Left renal pelvis (tissue), 4 donors: ENCODE measurements at regions not wholly inside any gene's neighbourhood (a gene's known extent, or its start where the extent isn't known, plus 50 kb on each side); places are given as distances from the start of the nearest gene placed in this dataset.
"Not testable (repeated sequence)": the region's sequence is repeated elsewhere in the genome, so short reads cannot be mapped to it uniquely, and the experiment has no call there.

Experiments
- DNase-seq, 4 donors: peaks; one replicate each; pipeline ENCODE4 v3.0.0-alpha.2; 2013; ENCODE audit warnings: low read depth in 4 of 4, low spot score in 3 of 4

DNA sequence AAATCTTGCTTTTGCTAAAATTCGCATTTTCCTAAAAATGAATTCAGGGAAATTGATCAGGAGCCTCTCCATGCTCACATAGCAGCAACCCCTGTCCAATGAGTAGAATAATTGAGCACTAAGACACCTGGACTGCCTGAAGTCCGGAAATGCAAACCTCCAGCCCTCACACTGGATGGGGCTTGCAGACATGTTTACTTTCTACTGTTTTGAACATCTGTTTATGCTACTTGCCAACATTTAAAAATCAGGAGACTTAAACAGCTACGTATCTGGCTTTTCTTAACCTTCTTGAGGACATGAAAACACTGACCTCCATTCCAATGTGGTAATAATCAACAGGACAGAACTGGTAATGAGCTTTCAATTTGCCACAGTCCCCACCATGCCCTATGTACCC, 184.4 kb downstream of the SHOX2 start:
- no peak for DNase-seq

DNA sequence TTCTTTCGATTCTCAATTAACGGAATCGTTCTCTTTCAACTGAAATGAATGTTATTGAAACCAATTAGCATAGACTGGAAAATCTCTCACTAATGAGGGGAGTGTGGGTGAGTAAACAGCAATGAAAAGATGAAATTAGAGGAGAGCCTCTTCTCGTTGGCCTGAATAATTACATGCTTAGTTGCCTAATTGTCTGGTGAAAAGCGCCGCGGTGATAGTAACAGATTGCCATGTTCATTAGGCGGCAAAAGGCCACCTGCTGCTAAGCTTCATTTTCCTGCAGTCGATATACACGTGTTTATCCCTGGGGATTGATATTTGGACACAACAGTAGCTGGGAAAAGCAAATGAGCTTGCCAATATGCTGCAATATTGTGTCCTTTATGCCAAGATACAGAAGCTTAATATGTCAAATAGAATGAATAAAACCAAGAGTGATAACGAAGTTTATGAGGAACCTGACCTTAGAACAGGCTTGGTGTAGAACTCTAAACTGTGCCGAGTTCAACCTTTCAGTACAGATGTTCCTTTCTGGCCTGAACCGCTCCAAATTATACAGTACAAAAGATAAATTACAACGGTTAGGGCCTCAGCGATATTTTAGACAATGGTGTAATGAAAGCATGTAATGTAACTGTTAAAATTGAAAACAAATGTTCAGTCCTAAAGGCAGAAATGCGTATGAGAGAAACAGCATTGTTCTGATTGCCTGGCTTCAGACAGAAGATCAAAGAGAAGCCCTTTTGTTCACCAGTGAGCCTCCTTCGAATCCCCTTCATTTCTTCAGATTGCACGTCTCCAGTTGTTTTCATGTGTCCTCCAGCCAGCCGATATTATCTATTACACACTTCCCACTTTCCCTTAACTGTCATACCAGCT, 185.2 kb downstream of the SHOX2 start:
- no peak for DNase-seq

DNA sequence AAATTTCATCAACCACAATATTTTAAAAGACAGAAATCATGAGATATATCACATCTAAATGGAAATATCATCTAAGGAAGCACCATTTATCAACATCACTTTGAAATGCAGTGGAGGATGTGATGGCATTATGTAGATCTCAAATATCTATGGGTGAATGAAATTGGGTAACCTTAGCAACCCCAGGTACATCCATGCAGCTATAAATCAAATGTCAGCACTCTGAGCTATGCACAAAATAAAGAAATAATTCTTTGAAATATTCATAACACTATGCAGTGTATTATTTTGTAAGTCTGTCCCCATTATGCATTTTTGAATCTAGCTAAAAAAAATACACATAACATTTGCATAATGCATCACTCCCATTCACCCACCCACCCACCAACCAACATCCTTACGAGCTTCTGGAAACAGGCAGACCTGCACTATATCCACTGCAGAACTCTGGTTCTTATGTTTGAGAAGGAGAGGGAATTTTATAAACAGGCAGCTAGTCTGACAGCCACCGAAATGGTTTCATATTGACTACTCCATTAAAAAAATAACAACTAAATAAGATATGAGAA, 186.8 kb downstream of the SHOX2 start:
- DNase-seq: no peak

DNA sequence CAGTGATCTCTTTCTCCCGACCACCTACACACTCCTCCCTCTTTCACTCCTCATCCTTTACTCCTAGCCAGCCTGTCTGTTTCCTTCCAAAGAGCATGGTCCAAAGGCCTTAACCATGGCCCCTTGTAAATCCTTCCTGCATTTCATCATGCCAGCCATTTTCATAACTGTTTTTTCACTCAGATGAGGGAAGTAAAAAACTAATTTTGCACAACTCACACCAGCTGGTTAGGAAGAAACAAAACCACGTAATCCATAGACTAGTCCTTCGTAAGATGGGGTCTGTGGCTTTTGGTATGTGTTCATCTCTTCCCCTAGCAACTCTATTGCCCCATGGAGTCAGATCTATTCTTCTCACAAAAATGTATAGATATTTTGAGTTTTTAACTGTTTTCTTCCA, 187.8 kb downstream of the SHOX2 start:
- no peak for DNase-seq

DNA sequence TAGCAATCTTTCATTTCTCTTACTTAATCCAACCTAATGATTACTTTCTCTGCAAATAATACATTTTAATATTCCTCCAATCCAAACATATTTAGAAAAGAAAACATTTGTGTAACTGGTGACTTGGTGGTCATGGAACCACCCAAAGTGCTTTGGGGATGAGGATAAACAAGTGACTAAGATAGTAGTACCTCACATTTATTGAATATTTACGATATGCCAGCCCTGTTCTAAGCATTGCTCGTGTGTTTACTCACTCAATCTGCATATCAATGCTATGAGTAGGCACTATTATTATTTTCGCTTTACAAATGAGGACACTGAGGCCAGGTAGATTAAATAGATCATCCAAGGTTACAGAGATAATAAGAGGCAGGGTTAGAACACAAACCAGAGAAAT, 189.5 kb downstream of the SHOX2 start:
- DNase-seq: no peak

DNA sequence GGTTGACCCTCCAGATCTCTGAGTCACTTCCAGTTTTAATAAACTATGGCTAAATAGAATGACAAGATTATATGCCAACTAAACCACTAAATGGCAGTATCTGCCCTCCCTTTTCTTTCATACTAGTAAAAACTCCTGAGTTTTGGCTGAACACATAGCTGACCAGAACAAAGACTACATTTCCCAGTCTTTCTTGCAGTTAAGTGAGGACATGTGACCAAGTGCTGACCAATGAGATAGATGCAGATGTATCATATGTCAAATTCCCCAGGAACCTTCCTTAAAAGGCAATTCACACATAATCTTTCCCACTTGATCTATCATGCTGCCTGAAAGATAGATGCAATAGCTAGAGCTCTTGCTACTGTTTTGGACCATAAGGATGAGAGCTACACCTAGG, 191.3 kb downstream of the SHOX2 start:
- DNase-seq: no peak

DNA sequence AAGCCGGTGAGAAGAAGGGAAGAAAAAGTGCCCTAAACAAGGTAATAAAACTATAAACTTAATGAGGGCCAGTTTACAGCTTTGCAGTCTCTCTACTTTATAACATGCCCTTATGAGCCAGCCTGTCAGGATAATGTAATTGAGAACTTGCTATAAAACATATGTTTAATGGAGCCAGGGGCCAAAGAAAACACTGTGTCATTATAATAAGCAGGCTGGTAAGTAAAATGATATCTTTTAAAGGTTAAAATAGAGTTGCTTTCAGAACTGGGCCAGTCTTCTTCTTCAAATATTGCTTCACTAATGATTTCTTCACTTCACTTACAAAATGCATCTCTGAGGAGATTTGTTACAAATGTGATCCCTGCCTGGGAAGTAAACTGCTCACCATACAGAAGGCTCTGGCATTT, 192.5 kb downstream of the SHOX2 start:
- DNase-seq: peak in 3 of 4 donors; percentile 10 to 45 (median 12)

DNA sequence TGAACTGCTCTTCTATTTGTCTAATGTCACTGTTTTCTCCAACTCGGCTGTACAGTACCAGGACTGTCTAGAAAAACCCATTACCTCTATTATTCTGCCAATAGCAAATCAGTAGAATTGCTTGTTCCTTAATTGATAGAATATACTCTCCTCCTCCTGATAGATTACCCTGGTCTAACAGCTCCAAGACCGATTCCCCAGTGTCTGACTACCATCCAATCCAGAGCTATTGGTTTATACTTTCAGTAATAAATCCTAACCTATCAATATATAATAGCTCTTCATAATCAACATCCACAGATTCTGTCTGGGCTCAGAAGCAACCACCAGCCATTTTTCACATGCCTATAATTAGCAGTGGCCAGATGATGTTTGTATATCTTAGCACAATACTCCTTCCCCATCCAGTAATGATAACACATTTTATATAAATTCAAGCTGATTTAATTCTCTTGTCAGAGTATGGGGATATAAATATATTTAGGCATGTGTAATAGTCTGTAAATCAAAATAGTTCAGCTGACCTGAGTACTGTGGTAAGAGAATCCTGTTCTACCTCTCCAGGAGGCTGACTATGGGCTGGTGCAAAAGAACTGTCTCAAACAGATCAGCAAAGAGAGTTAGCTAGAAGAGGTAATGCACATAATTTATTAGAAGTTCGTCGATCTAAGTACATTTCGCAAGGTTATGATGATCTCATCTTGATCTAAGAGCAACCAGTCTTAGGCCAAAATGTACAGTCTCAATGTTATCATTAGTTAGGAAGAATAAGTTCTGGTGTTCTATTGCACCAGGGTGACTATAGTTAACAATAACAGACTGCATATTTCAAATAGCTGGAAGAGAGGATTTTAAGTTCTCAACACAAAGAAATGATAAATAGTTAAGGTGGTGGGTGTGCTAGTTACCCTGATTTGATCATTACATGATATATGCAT, 193.4 kb downstream of the SHOX2 start:
- no peak for DNase-seq

DNA sequence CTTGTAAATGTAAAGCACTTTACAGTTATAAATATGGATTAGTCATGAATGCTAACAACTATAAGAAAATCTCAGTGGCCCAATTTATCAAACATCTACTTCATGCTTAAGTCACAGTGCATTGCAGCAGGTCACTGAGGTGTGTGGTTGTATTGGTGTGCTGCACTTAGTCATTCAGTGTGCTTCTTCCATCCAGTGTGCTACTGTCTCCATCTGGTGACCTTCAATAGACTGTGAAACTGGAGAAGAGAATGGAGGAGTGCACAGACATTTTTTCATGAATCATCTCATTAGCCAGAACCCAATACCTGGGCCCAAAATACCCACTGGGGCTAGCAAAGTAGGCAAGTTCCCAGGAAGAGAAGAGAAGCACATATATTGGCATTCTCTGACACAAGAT, 199.6 kb downstream of the SHOX2 start:
- no peak for DNase-seq

DNA sequence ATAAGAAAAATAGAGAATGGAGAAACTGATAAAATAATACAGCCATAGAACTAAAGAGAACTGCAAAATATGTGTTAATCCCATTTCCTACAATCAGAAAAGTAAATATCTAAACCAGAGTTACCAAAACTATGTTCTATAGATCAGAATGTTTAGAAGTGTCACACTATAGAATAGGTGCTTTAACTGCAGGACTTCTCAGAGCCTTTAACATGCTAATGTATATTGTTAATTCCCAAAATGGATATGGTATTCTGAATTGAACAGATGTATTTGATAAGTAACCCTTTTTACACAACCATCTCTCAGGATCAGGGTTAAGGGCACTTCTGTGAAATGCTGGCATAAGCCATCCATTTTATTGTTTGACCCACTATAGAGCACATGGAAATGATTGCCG, 200.3 kb downstream of the SHOX2 start:
- no peak for DNase-seq

DNA sequence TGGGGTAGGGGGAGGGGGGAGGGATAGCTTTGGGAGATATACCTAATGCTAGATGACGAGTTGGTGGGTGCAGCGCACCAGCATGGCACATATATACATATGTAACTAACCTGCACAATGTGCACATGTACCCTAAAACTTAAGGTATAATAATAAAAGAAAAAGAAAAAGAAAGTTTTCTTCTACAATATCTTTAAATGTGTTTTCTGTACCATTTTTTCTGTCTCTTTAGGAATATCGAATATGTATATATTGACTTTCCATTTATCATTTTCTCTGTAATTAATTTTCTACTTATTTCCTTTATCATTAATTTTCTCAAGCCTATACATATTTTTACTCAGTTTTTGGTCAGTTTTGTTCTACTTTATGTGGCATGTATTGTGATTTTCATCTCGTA, 203.5 kb downstream of the SHOX2 start:
- not testable (repeated sequence) for DNase-seq

DNA sequence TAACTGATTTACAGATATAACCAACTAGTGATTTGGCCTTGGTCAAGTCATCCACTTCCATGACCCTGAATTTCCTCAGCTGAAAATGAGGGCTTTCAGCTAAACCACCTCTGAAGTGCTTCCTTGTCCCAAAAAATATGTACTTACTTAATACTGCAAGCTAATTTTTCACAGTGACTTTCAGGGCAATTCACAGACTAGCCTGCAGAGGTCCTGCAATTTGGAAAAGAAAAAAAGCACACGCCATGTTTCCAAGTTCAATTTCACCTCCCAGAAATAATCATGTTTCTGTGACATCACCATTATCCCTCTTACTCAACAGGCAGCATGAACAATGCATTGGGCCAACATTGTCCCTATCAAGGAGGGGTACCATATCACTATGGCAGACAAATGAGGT, 218.2 kb downstream of the SHOX2 start:
- DNase-seq: no peak

DNA sequence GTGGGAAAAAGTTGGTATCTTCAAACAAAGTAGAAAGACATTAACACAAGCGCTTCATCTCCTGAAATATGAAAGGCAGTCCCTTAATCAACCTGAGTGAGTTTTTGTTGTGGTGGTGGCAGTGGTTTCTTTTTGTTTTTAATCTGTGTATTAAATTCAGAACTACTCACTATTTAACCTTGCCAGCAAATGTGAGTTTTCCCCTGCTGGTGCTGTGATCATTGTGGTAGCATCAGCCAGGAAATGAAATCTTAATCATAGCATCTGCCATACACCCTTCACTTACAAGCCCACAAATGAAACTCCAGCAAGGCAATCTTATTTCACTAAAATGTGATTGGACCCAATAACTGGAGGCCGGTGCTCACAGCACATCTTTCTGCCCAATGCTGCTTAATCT, 229.7 kb downstream of the SHOX2 start:
- no peak for DNase-seq

DNA sequence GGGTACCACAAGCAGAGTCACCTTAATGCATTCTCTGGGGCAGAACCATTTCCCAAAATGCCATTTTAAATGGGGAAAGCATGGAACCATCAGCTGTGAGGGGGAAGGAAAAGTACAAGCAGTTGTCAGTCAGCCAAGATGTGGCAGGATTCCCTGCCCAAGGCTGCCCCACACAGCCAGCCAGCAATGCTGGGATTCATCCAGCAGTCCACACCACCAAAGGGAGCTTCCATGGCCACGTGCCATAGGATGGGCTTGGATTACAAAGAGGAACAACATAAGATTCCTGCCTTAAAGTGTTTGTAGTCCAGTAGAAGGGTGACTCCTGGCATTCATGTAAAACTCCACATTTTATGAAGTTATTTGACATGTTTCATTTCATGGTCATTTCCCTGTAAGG, 233.3 kb downstream of the SHOX2 start:
- no peak for DNase-seq

DNA sequence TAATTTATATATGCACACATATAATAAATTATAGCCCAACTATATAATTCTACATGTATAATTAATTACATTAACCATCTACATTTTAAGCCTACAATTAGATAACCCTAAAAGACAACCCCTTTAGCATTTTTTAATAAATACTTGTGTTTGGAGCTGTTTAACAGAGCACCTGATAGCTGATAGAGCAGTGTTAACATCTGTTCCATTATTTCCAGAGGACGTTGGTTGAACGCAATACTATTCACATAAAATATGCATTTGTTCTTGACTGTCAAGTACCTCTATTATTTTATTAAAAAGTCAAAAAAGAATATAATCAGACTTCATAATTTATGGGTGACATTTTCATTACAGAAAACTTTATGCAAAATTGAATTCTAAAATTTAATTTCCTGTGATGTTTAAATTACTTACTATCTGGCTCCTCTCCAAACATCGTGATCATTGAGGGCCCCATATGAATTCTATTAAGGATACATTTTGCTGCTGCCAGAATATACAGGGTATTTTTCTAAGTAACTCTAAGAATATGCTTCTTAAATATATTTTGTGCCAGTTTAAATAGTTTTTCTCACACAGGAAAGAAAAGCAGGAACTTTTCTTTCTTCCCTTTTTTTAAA, 234.3 kb downstream of the SHOX2 start:
- DNase-seq: no peak

DNA sequence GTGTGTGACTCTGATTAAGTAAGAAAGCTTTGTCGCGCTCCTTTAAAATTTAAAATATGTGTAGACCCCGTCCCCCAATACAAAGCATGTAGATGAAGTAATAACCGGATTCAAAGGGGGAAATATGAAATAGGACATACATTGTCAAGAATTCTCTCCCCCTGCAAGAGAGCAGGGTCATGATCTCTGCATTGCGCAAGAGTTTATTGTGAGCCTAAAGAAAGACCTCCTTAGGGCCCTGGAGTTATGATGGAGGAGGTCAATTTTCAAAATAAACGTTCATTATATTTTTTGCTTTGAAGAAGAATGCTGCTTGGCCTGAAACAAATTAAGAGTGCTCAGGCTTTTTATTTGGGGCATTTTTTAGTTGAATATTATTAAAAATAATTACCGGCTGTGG, 235.0 kb downstream of the SHOX2 start:
- DNase-seq: no peak

DNA sequence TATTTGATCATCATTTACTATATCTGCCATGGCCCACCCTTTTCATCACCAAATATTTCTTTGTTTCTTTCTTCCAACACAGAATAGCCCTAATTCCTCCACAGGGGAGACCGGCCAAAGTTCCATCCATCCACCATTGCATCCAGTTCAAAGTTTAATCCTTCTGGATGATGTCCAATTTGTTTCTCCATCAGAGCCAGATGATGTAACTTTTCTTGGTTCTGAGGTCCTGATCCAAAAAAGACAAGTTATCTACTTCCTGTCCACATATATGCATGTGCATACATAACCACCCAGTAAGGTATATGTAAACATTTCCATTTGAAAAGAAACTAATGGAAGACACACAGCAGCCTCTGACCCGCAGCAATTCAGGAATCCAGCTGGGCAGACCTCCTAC, 237.3 kb downstream of the SHOX2 start:
- no peak for DNase-seq

DNA sequence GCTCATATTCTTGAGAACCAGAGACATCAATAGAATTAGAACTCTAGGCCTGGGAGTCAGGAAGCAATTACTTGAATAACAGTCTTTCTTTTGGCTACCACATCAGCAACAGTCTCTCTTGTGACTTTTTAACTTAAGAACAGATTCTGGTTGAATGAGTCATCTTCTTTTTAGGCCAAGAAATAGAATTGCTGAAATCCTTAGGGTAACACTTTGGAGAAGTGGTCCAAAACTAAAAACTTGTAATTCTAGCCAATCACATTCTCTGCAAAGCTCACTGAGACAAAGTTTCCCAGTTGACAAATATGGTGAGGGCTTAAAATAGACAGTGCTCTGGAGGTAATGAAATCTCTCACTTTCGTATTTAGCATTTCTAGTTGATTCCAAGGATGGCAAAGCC, 238.0 kb downstream of the SHOX2 start:
- DNase-seq: no peak

DNA sequence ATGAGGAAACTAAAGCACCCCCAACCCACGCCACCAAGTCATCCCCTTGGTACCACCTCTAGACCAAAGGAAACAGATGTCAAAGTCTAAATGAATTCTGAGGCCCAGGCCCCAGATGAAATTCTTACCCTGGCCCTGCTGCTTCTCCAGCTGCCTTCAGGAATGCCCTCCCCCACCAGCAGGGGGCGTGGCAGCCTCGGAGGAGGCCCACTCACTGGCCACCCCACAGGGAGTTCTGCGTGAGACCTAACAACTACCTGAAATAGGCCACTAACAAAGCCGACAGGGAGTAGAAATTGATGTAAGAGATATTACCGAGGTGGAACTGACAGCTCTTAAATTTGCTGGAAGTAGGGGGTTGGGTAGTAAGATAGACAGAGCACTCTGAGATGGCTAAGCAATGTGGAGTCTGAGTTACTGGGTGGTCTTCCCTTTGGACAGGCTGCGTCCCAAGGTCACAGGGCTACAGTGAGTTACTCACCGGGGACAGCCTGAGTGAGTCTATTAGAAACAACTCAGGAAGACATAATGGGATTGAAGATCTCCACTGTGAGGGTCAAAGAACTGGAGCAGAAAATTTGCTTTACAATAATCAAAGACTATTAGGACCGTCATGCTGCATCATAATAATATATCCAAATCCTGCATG, 240.7 kb downstream of the SHOX2 start:
- no peak for DNase-seq

DNA sequence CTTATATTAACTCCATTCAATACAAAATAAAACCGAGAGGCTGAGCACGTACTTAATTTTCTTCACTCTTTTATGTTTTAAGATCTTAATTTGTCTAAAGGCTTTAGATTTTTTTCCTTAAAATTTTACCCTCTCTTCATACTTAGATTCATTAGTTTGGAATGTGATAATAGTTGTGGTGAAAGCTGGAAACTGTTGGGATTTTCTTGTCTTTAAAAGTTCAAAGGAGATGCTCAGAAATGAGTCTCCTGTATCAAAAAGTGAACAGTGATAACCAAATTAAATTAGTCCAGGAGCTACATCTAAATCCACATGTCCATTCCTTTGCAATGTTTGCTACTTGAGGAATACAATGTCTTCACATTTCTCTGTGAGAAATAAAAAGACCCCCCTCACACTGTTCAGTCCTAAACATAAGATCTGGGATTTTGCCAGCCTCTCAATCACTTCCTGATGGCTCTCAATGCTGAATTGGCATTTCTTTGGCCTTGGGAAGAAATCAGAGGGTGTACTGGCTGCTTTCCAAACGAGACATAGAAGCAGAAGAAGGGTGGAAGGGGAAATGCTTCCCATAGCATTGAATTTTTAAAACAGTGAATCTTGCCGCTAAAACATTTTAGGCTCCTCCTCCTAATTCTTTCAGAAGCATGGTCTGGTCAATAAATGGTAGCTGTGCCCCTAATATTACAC, 245.0 kb downstream of the SHOX2 start:
- no peak for DNase-seq
